Cerebellar nuclear complex (tissue), 1 donor: ENCODE measurements at regions not wholly inside any gene's neighbourhood (a gene's known extent, or its start where the extent isn't known, plus 50 kb on each side); places are given as distances from the start of the nearest gene placed in this dataset.
"Not testable (repeated sequence)": the region's sequence is repeated elsewhere in the genome, so short reads cannot be mapped to it uniquely, and the experiment has no call there.

Experiments
- DNase-seq, 2 experiments: peaks; one replicate each; lab custom pipeline; 2025; lab: John Stamatoyannopoulos, UW

- DNase-seq, result no peak
Observed at GRCh38 chr1:73218995-73219546, 936.7 kb upstream of the NEGR1 start.

- no peak for DNase-seq
Observed at GRCh38 chr1:73205294-73205973, 923.1 kb upstream of the NEGR1 start.

GRCh38 chr1:73197972-73198371, 915.6 kb upstream of the NEGR1 start:
- no peak for DNase-seq

DNA sequence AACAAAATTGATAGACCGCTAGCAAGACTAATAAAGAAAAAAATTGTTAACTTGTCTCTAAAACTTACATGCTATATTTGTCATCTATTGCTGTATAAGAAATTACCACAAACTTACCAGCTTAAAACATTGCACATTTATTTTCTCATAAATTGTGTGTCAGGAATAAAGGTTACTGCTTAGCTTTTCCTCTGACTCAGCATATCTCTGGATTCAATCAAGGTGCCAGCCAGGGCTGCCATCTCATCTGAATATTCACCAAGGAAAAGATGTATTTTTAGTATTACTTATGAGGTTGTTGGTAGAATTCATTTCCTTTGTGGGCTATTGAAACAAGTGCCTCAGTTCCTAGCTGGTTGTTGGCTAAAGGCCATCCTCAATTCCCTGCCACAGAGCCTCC, 912.6 kb upstream of the NEGR1 start:
- DNase-seq, result no peak

- not testable (repeated sequence) for DNase-seq
Observed at GRCh38 chr1:73183581-73183980, 901.2 kb upstream of the NEGR1 start.

DNA sequence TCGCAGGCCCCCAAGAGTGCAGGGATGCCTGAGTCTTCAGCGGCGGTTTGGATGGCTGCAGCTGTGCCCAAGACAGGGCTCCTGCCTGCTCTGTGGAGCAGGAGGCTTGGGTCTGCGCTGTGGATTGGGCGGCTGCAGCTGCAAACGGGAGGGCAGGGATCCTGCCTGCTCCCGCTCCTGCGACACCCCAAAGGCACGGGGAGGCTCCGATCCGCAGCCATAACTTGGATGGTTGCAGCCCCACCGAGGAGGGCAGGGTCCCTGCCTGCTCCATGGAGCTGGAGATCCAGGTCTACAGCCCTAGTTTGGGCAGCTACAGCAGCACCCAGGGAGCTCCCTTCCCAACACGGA, 898.8 kb upstream of the NEGR1 start:
- no peak for DNase-seq

DNA sequence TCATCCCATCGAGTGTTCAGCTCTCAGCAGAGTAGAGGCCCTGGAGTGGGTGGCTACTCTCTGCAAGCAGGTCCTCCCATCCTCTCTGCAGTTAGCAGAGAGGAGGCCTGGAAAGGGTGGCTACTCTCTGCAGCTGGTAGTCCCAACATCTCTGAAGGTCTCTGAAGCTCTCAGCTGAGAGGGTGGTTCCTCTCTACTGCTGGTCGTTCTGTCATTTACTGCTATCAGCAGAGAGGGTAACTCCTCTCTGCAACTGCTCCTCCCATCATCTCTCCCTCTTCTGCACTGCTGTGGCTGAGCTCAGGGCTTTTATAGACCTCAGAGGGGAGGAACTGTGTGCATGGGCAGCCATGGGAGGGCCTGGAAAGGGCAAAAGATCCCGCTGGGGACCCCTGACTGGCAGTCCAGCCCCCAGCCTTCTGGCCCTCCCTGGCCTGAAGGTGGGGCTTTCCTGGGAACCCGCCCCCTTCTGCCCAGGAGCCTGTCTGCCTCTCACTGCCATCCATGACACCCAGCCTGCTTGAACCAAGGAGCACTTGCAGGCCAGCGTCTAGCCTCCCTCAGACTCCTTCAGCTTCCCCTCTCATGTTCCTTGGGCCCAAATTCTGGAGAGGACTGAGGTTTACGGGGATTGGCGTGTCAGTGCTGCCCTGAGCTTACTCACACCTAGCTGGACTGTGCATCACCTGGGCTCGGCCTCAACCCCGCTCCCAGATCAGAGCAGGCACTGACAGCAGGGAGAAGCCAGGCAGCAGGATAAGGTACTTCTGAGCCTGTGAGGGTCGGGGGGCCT, 898.3 kb upstream of the NEGR1 start:
- no peak for DNase-seq

DNA sequence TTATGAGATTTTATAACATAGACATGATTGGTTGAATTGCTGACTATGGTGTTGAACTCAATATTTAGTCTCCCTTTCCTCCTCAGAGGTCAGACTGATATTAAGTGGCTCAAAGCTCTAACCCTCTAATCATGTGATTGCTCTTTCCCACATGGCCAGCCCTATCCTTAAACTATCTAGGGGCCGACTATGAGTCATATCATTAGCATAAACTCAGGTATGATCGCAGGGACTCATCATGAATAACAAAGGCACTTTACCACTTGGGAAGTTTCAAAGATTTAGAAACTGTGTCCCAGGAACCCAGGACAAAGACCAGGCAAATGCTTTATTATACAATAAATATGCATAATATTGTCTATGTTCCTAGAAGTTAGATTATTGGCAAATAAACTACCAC, 894.6 kb upstream of the NEGR1 start:
- DNase-seq, result no peak

DNA sequence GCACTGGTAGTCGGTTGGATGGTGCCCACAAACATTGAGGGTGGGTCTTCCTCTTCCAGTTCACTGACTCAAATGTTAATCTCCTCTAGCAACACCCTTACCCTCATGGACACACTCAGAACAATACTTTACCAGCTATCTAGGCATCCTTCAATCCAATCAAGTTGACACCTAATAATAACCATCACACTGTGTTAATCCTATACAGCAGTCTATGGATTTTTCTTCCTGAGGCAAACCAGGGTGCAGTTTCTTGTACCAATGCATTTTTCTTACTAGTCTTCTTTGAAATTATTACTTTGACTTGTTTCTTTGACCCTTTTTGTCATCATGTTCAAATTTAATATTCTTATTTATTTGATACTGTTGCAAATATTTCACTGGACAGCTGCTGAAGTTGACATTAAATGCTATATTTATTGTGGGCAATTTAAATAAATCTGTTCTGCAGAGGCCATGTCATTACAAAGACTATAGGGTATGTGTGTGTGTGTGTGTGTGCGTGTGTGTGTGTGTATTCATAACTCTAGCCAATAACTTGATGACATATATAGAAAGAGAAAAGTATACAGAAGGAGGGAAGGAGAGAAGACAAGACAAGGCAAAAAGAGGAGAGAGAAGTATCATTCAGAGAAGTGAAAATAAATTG, 884.8 kb upstream of the NEGR1 start:
- DNase-seq, result no peak

- DNase-seq, result no peak
Observed at GRCh38 chr1:73162564-73162963, 880.2 kb upstream of the NEGR1 start.

- no peak for DNase-seq
Observed at GRCh38 chr1:73161418-73161817, 879.1 kb upstream of the NEGR1 start.

DNA sequence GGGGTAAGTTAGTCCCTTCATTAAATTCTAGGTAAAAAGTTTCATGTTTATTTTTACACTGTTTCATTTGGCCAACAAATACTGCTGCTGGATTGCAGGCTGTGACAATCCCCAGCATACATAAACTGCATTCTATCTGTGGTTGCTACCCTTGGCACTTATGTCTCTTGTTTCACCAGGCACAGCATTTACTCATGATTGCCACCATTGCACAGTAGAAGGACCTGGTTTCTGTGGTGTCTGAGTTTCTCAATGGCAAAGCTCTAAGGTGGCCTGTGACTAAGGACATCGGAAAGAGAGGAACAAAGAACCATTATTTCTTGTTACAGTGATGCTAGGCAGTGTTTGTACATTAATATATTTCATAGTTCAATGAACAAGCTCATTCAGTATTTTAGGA, 878.4 kb upstream of the NEGR1 start:
- no peak for DNase-seq

- no peak for DNase-seq
Observed at GRCh38 chr1:73144311-73144710, 862.0 kb upstream of the NEGR1 start.

DNA sequence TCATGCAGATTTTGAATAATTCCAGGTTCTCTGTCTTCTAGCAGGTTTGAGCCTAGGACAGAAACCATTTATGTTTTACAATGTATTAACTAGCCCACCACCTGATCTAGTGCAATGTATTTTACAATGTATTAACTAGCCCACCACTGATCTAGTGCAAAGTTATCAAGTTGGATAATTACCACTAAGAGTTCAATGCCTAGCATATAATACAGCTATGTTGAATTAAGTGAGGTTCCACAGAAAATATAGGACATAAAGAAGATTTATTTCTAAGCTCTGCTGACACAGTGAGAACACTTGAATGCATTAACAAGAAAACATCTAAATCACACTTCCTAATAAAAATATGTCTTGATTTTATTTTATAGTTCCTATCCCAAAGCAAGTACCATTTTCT, 854.6 kb upstream of the NEGR1 start:
- DNase-seq, result no peak

DNA sequence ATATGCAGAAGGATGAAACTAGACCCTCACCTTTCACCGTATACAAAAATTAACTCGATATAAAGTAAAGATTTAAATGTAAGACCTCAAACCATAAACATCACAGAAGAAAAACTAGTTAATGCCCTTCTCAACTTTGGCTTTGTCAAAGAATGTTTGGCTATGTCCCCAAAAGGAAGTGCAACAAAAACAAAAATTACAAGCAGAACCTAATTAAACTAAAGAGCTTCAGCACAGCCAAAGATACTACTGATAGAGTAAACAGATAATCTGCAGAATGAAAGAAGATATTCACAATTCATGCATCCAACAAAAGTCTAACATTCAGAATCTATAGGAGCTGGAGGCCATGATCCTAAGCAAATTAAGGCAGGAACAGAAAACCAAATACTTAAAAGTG, 824.6 kb upstream of the NEGR1 start:
- no peak for DNase-seq

GRCh38 chr1:73105755-73106154, 823.4 kb upstream of the NEGR1 start:
- no peak for DNase-seq

GRCh38 chr1:73104749-73105148, 822.4 kb upstream of the NEGR1 start:
- DNase-seq, result no peak

DNA sequence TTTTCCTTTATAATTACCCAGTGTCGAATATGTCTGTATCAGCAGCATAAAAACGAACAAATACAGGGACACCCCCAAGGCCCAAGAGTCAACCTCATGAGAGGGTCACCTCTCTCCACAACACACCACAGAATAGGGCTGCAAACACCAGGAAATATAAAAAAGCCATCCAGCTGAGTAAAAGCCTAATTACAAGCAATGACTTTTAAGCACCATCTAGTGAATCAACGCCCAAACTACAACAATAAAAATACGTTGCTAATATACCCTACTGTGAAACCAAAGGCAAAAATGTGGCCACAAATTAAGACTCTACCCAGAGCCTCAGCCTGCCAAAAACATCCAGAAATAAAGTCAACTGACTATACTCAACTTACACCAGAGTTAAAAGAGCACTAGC, 817.9 kb upstream of the NEGR1 start:
- no peak for DNase-seq

GRCh38 chr1:73097917-73098316, 815.6 kb upstream of the NEGR1 start:
- DNase-seq, result no peak

- DNase-seq, result no peak
Observed at GRCh38 chr1:73096841-73097240, 814.5 kb upstream of the NEGR1 start.

- no peak for DNase-seq
Observed at GRCh38 chr1:73092383-73092782, 810.0 kb upstream of the NEGR1 start.

DNA sequence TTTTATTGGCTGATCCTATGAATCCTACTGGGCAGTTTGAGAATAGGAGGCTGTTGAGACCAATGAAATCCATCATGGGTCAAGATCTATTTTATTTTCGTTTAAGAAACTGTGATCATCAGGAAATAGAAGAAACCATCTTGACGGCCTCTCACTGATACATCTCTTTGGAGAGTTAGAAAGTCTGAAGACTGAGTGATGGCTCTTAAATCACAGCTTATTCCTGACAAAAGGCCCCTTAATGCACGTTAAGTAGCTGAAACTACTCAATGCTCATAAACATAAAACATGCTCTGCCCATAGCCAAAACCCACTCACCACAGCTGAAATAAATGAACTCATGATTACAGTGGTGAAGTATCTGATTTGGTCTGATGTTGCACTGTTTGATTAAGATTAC, 784.5 kb upstream of the NEGR1 start:
- no peak for DNase-seq
